Effector memory CD4-positive, alpha-beta T cell (primary cell): ENCODE measurements at regions not wholly inside any gene's neighbourhood (a gene's known extent, or its start where the extent isn't known, plus 50 kb on each side); places are given as distances from the start of the nearest gene placed in this dataset.

Experiments
- DNase-seq, 3 donors: peaks; one replicate each; pipeline ENCODE4 v3.0.0-alpha.2; 2020
- H3K27ac ChIP-seq: 2 replicates; pipeline ENCODE4 v1.7.0; 2013; ENCODE audit warnings: mild to moderate bottlenecking, low read length, moderate library complexity; ENCODE audit not compliant: insufficient read depth, poor library complexity, severe bottlenecking
- H3K27me3 ChIP-seq: replicated peaks from 2 replicates; pipeline ENCODE4 v1.7.0; 2013; ENCODE audit warnings: mild to moderate bottlenecking, low read length; ENCODE audit not compliant: insufficient read depth, control insufficient read depth, poor library complexity, severe bottlenecking
- H3K36me3 ChIP-seq: 2 replicates; pipeline ENCODE4 v1.7.0; 2013; ENCODE audit warnings: mild to moderate bottlenecking, low read length, moderate library complexity; ENCODE audit not compliant: control insufficient read depth, insufficient read depth
- H3K4me1 ChIP-seq: 2 replicates; pipeline ENCODE4 v1.7.0; 2013; ENCODE audit warnings: low read length, mild to moderate bottlenecking; ENCODE audit not compliant: control insufficient read depth, insufficient read depth, poor library complexity, severe bottlenecking
- H3K4me3 ChIP-seq: 2 replicates; pipeline ENCODE4 v1.7.0; 2013; ENCODE audit warnings: low read length, low read depth, mild to moderate bottlenecking; ENCODE audit not compliant: insufficient read depth, poor library complexity, severe bottlenecking
- H3K9me3 ChIP-seq: 2 replicates; pipeline ENCODE4 v1.7.0; 2013; ENCODE audit warnings: mild to moderate bottlenecking, low read length, moderate library complexity; ENCODE audit not compliant: control insufficient read depth

- Histone ChIP-seq H3K9me3 (no peaks in the 10 kb centered on the region), H3K4me1 (no peaks in the 10 kb centered on the region), H3K36me3 (no peaks in the 10 kb centered on the region), H3K4me3 (no peak overlapping the region), H3K27me3 (no peaks in the 10 kb centered on the region), H3K27ac (no peak overlapping the region)
- no peak for DNase-seq
These were observed 70.7 kb upstream of the PDC start for GRCh38 chr1:186531561-186532165.

GRCh38 chr1:186530109-186530508 is 69.2 kb upstream of the PDC start:
- H3K27ac ChIP-seq = no peak overlapping the region
- H3K27me3 ChIP-seq = no peaks in the 10 kb centered on the region
- DNase-seq = no peak
- H3K4me1 ChIP-seq = no peaks in the 10 kb centered on the region
- no peaks in the 10 kb centered on the region for H3K9me3 ChIP-seq
- no peaks in the 10 kb centered on the region for H3K36me3 ChIP-seq
- no peak overlapping the region for H3K4me3 ChIP-seq

GRCh38 chr1:186519982-186520381 is 59.1 kb upstream of the PDC start:
- H3K4me1 ChIP-seq = no peaks in the 10 kb centered on the region
- H3K27me3 ChIP-seq = no peaks in the 10 kb centered on the region
- no peak overlapping the region for H3K4me3 ChIP-seq
- no peak overlapping the region for H3K27ac ChIP-seq
- no peak for DNase-seq
- no peaks in the 10 kb centered on the region for H3K9me3 ChIP-seq
- H3K36me3 ChIP-seq = no peaks in the 10 kb centered on the region

- H3K36me3 ChIP-seq = no peaks in the 10 kb centered on the region
- no peak overlapping the region for H3K4me3 ChIP-seq
- DNase-seq = no peak
- no peak overlapping the region for H3K27ac ChIP-seq
- H3K4me1 ChIP-seq = no peaks in the 10 kb centered on the region
- no peaks in the 10 kb centered on the region for H3K9me3 ChIP-seq
- no peaks in the 10 kb centered on the region for H3K27me3 ChIP-seq
These were observed 58.0 kb upstream of the PDC start for GRCh38 chr1:186518822-186519381.

GRCh38 chr1:186518395-186518794 is 57.5 kb upstream of the PDC start:
- no peak for DNase-seq
- Histone ChIP-seq H3K27ac (no peak overlapping the region), H3K27me3 (no peaks in the 10 kb centered on the region), H3K36me3 (no peaks in the 10 kb centered on the region), H3K4me1 (no peaks in the 10 kb centered on the region), H3K4me3 (no peak overlapping the region), H3K9me3 (no peaks in the 10 kb centered on the region)

GRCh38 chr1:186514367-186514766 is 53.5 kb upstream of the PDC start:
- Histone ChIP-seq H3K36me3 (no peaks in the 10 kb centered on the region), H3K27ac (no peak overlapping the region), H3K4me1 (no peaks in the 10 kb centered on the region), H3K9me3 (no peaks in the 10 kb centered on the region), H3K27me3 (no peaks in the 10 kb centered on the region), H3K4me3 (no peak overlapping the region)
- no peak for DNase-seq

GRCh38 chr1:186513526-186513925 is 52.6 kb upstream of the PDC start:
- Histone ChIP-seq H3K4me1 (no peaks in the 10 kb centered on the region), H3K27me3 (no peaks in the 10 kb centered on the region), H3K4me3 (no peak overlapping the region), H3K9me3 (no peaks in the 10 kb centered on the region), H3K36me3 (no peaks in the 10 kb centered on the region), H3K27ac (no peak overlapping the region)
- DNase-seq = no peak

- no peak for DNase-seq
- no peak overlapping the region for H3K4me3 ChIP-seq
- no peaks in the 10 kb centered on the region for H3K36me3 ChIP-seq
- H3K27me3 ChIP-seq = no peaks in the 10 kb centered on the region
- no peaks in the 10 kb centered on the region for H3K9me3 ChIP-seq
- H3K27ac ChIP-seq = no peak overlapping the region
- no peaks in the 10 kb centered on the region for H3K4me1 ChIP-seq
These were observed 52.0 kb upstream of the PDC start for GRCh38 chr1:186512698-186513457.

GRCh38 chr1:186511761-186512637 is 51.1 kb upstream of the PDC start:
- no peaks in the 10 kb centered on the region for H3K4me1 ChIP-seq
- H3K36me3 ChIP-seq = no peaks in the 10 kb centered on the region
- no peak overlapping the region for H3K4me3 ChIP-seq
- no peaks in the 10 kb centered on the region for H3K9me3 ChIP-seq
- no peak overlapping the region for H3K27ac ChIP-seq
- no peak for DNase-seq
- no peaks in the 10 kb centered on the region for H3K27me3 ChIP-seq
